HG03575 (cell line): ENCODE measurements at regions not wholly inside any gene's neighbourhood (a gene's known extent, or its start where the extent isn't known, plus 50 kb on each side); places are given as distances from the start of the nearest gene placed in this dataset.
"Not testable (repeated sequence)": the region's sequence is repeated elsewhere in the genome, so short reads cannot be mapped to it uniquely, and the experiment has no call there.

Source experiments
- ATAC-seq: cut with Tn5 transposase; IDR thresholded peaks from one replicate; pipeline ENCODE4 v1.9.1; 2021; ENCODE audit not compliant: unreplicated experiment, insufficient number of reproducible peaks, low FRiP score; ENCODE audit errors: extremely low read depth

- no peak for ATAC-seq
Measured at GRCh38 chr1:189141056-189141455, 1336.6 kb downstream of the BRINP3 start.

GRCh38 chr1:189149547-189150375, 1327.9 kb downstream of the BRINP3 start:
- no peak for ATAC-seq

GRCh38 chr1:189150624-189151023, 1327.0 kb downstream of the BRINP3 start:
- ATAC-seq, result no peak

- ATAC-seq, result no peak
Measured at GRCh38 chr1:189151361-189151760, 1326.3 kb downstream of the BRINP3 start.

- no peak for ATAC-seq
Measured at GRCh38 chr1:189152685-189153084, 1325.0 kb downstream of the BRINP3 start.

- ATAC-seq, result no peak
Measured at GRCh38 chr1:189158155-189158554, 1319.5 kb downstream of the BRINP3 start.

- no peak for ATAC-seq
Measured at GRCh38 chr1:189175889-189176288, 1301.8 kb downstream of the BRINP3 start.

- no peak for ATAC-seq
Measured at GRCh38 chr1:189180057-189180456, 1297.6 kb downstream of the BRINP3 start.

- ATAC-seq, result no peak
Measured at GRCh38 chr1:189185097-189185496, 1292.6 kb downstream of the BRINP3 start.

- no peak for ATAC-seq
Measured at GRCh38 chr1:189192741-189193520, 1284.7 kb downstream of the BRINP3 start.

- ATAC-seq, result no peak
Measured at GRCh38 chr1:189205863-189206262, 1271.8 kb downstream of the BRINP3 start.

- no peak for ATAC-seq
Measured at GRCh38 chr1:189206617-189207016, 1271.0 kb downstream of the BRINP3 start.

- no peak for ATAC-seq
Measured at GRCh38 chr1:189211742-189212141, 1265.9 kb downstream of the BRINP3 start.

- ATAC-seq, result no peak
Measured at GRCh38 chr1:189212606-189213005, 1265.1 kb downstream of the BRINP3 start.

GRCh38 chr1:189216886-189217285, 1260.8 kb downstream of the BRINP3 start:
- ATAC-seq, result no peak

- no peak for ATAC-seq
Measured at GRCh38 chr1:189217646-189218045, 1260.0 kb downstream of the BRINP3 start.

GRCh38 chr1:189220750-189221149, 1256.9 kb downstream of the BRINP3 start:
- no peak for ATAC-seq

- not testable (repeated sequence) for ATAC-seq
Measured at GRCh38 chr1:189225794-189226145, 1251.9 kb downstream of the BRINP3 start.

- ATAC-seq, result no peak
Measured at GRCh38 chr1:189226779-189227178, 1250.9 kb downstream of the BRINP3 start.

- no peak for ATAC-seq
Measured at GRCh38 chr1:189237008-189237407, 1240.7 kb downstream of the BRINP3 start.
